HEK293 (cell line): ENCODE measurements at regions not wholly inside any gene's neighbourhood (a gene's known extent, or its start where the extent isn't known, plus 50 kb on each side); places are given as distances from the start of the nearest gene placed in this dataset.

ENCODE experiments used
- GLI4 ChIP-seq: fragments of 450-650 bp; formaldehyde crosslinking; IDR thresholded peaks from 2 replicates; pipeline ENCODE4 v1.5.1; 2016; ENCODE audit warnings: missing biosample characterization, missing genetic modification characterization
- KLF16 ChIP-seq: fragments of 450-650 bp; formaldehyde crosslinking; IDR thresholded peaks from 2 replicates; pipeline ENCODE4 v1.5.1; 2017; ENCODE audit warnings: missing biosample characterization, missing genetic modification characterization
- PATZ1 ChIP-seq: fragments of 450-650 bp; formaldehyde crosslinking; IDR thresholded peaks from 2 replicates; pipeline ENCODE4 v1.5.1; 2016; ENCODE audit warnings: missing biosample characterization, missing genetic modification characterization
- YY1 ChIP-seq: fragments of 450-650 bp; formaldehyde crosslinking; IDR thresholded peaks from 2 replicates; pipeline ENCODE4 v1.5.1; 2018; ENCODE audit warnings: missing biosample characterization, missing genetic modification characterization
- ZBTB20 ChIP-seq: fragments of 450-650 bp; formaldehyde crosslinking; IDR thresholded peaks from 2 replicates; pipeline ENCODE4 v1.5.1; 2016; ENCODE audit warnings: missing biosample characterization, missing genetic modification characterization
- ZEB2 ChIP-seq: fragments of 450-650 bp; formaldehyde crosslinking; IDR thresholded peaks from 2 replicates; pipeline ENCODE4 v1.5.1; 2016; ENCODE audit warnings: missing biosample characterization, missing genetic modification characterization
- ZFP3 ChIP-seq: fragments of 450-650 bp; formaldehyde crosslinking; IDR thresholded peaks from 2 replicates; pipeline ENCODE4 v1.5.1; 2016; ENCODE audit warnings: low read depth, missing biosample characterization, missing genetic modification characterization
- ZNF132 ChIP-seq: fragments of 450-650 bp; formaldehyde crosslinking; IDR thresholded peaks from 2 replicates; pipeline ENCODE4 v1.5.1; 2017; ENCODE audit warnings: missing biosample characterization, missing genetic modification characterization, borderline replicate concordance
- ZNF24 ChIP-seq: fragments of 450-650 bp; formaldehyde crosslinking; IDR thresholded peaks from 2 replicates; pipeline ENCODE4 v1.5.1; 2016; ENCODE audit warnings: missing biosample characterization, missing genetic modification characterization
- ZNF274 ChIP-seq, 2 experiments: fragments of 200-500 bp in 1 of 2; fragments of 450-650 bp in 1 of 2; sonication (Bioruptor generic) in 1 of 2; formaldehyde crosslinking in 1 of 2; IDR thresholded peaks; 2 replicates each; pipeline versions ENCODE4 v1.5.1 to v1.6.1; 2014 to 2016; ENCODE audit warnings: borderline replicate concordance in 1 of 2, inconsistent platforms in 1 of 2, low read length in 1 of 2, missing biosample characterization in 1 of 2, missing genetic modification characterization in 1 of 2
- ZNF354C ChIP-seq: fragments of 450-650 bp; formaldehyde crosslinking; IDR thresholded peaks from 2 replicates; pipeline ENCODE4 v1.5.1; 2016; ENCODE audit warnings: missing biosample characterization, missing genetic modification characterization, low read depth, borderline replicate concordance
- ZNF37A ChIP-seq: fragments of 450-650 bp; IDR thresholded peaks from 2 replicates; pipeline ENCODE4 v1.5.1; 2018; ENCODE audit warnings: missing biosample characterization, missing genetic modification characterization
- ZNF704 ChIP-seq: fragments of 450-650 bp; formaldehyde crosslinking; IDR thresholded peaks from 2 replicates; pipeline ENCODE4 v1.5.1; 2016; ENCODE audit warnings: missing biosample characterization, missing genetic modification characterization
- TF ChIP-seq, protein P1 (sequence below): fragments of 450-650 bp; formaldehyde crosslinking; IDR thresholded peaks from 2 replicates; pipeline ENCODE4 v1.5.1; 2016; ENCODE audit warnings: missing biosample characterization, missing genetic modification characterization

DNA sequence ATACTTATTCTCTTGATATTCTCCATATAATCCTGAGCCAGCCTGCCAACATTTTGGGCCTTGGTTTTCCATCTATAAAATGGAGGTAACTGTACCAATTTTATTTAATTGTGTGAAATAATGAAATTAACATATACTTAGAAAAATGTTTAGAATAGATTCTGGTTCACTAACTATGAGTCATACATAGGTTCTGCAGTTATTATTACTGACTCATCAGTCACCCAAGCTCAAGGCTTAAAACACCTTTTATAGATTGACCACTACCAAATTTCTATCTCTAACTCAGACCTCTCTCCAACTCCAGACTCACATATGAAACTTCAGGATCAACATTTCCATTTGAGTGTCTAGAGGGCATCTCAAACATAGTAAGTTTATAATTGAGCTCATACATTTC lies 1277.2 kb upstream of the GJE1 start:
- TF ChIP-seq ZEB2 (tag by site-specific recombination): no peak
- TF ChIP-seq, protein P1, sequence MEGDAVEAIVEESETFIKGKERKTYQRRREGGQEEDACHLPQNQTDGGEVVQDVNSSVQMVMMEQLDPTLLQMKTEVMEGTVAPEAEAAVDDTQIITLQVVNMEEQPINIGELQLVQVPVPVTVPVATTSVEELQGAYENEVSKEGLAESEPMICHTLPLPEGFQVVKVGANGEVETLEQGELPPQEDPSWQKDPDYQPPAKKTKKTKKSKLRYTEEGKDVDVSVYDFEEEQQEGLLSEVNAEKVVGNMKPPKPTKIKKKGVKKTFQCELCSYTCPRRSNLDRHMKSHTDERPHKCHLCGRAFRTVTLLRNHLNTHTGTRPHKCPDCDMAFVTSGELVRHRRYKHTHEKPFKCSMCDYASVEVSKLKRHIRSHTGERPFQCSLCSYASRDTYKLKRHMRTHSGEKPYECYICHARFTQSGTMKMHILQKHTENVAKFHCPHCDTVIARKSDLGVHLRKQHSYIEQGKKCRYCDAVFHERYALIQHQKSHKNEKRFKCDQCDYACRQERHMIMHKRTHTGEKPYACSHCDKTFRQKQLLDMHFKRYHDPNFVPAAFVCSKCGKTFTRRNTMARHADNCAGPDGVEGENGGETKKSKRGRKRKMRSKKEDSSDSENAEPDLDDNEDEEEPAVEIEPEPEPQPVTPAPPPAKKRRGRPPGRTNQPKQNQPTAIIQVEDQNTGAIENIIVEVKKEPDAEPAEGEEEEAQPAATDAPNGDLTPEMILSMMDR (tag by site-specific recombination): no peak
- no peak for TF ChIP-seq ZNF37A
- no peak for TF ChIP-seq ZNF24
- TF ChIP-seq ZNF274 (IDR thresholded peaks at IDR 0.05; ENCODE audit: low read length): no peak
- TF ChIP-seq ZNF274 (tag by site-specific recombination; IDR thresholded peaks at IDR 0.05; ENCODE audit: borderline replicate concordance): no peak
- no peak for TF ChIP-seq KLF16
- no peak for TF ChIP-seq ZNF354C (tag by site-specific recombination)
- TF ChIP-seq YY1 (tag by site-specific recombination): no peak
- no peak for TF ChIP-seq PATZ1 (tag by site-specific recombination)
- no peak for TF ChIP-seq ZBTB20 (tag by site-specific recombination)
- TF ChIP-seq GLI4 (tag by site-specific recombination): no peak
- no peak for TF ChIP-seq ZFP3 (tag by site-specific recombination)
- no peak for TF ChIP-seq ZNF704 (tag by site-specific recombination)
- TF ChIP-seq ZNF132 (tag by site-specific recombination): no peak
